ENCODE measurements at regions not wholly inside any gene's neighbourhood (a gene's known extent, or its start where the extent isn't known, plus 50 kb on each side); places are given as distances from the start of the nearest gene placed in this dataset.

DNA sequence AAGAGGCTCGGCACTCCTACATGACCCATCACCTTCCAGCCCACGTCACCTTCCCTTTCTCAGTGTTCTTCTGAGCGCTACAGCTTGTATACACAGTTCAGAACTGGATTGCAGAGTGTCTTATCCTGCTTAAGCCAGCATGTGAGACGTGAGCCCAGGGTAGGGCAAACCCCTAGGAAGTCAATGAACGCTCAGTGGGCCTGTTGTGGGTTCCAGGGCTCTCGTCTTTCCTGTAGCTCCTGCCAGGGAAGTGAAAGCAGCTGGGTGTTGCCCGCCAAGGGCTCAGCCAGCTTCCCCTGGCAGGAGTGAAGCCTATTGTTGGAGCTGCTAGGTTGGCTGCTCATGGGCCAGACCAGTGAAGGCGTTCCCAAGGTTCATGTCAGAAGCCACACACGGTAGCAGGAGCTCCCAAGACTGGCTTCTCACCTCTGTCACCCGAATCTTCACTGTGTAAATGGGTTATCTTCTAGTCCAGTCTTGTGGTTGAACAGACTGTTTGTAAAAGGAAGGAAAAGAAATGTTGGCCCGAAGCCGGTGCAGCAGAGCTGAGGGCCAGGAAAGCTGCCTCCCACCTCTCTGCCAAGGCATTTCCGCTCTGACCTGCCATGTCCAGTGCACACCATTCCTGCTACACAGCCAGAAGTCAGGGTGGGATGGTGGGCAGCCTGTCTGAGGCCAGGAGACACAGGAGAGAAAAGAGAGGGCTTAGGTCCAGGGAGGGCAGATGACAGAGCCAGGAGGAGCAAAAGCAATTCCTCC, 69.6 kb upstream of the RMDN2 start:
- Histone ChIP-seq H3K27me3 (ENCODE audit: insufficient read depth, low read length) (no peaks in the 10 kb centered on the region), H3K18ac (ENCODE audit: insufficient read length, low read depth, low read length) (no peak overlapping the region), H3K56ac (ENCODE audit: insufficient read length, low read depth, low read length) (no peak overlapping the region), H2BK20ac (ENCODE audit: low read depth, low read length, poor library complexity, severe bottlenecking) (no peak overlapping the region), H3K9ac (ENCODE audit: extremely low read depth, insufficient read length, low read length) (no peak overlapping the region), H3K14ac (ENCODE audit: insufficient read depth, low read length) (no peak overlapping the region), H3K79me2 (ENCODE audit: insufficient read depth, low read length) (no peaks in the 10 kb centered on the region), H4K8ac (replicated peaks; ENCODE audit: insufficient read length, low read depth, low read length) (no peak overlapping the region), H4K91ac (ENCODE audit: insufficient read length, low read depth, low read length) (no peak overlapping the region), H3K79me1 (ENCODE audit: insufficient read depth, low read depth, low read length, poor library complexity, severe bottlenecking) (no peaks in the 10 kb centered on the region), H3K4me1 (ENCODE audit: insufficient read depth, low read length) (no peaks in the 10 kb centered on the region), H3K23me2 (ENCODE audit: insufficient read length, low read depth, low read length, poor library complexity, severe bottlenecking) (no peaks in the 10 kb centered on the region), H2BK120ac (ENCODE audit: low read depth, low read length, poor library complexity, severe bottlenecking) (no peak overlapping the region), H3K23ac (ENCODE audit: insufficient read length, low read depth, low read length) (no peak overlapping the region), H2BK5ac (ENCODE audit: insufficient read length, low read length) (no peak overlapping the region), H2AFZ (ENCODE audit: low read length) (no peak overlapping the region), H2AK5ac (ENCODE audit: insufficient read length, low read length) (no peak overlapping the region), H4K20me1 (ENCODE audit: control insufficient read depth, insufficient read depth, insufficient read length) (no peaks in the 10 kb centered on the region), H3K27ac (ENCODE audit: insufficient read length, low read depth, low read length) (no peak overlapping the region), H3K9me3 (ENCODE audit: control insufficient read depth, low read depth, low read length) (no peaks in the 10 kb centered on the region), H2BK15ac (ENCODE audit: low read depth, low read length) (no peak overlapping the region), H3K4ac (ENCODE audit: low read depth, low read length) (no peak overlapping the region), H2BK12ac (ENCODE audit: insufficient read length, low read depth, low read length) (no peak overlapping the region), H4K5ac (ENCODE audit: insufficient read length, low read depth, low read length) (no peak overlapping the region), H3T11ph (ENCODE audit: low read length) (no peak overlapping the region), H3K4me2 (ENCODE audit: insufficient read depth, insufficient read length, low read length) (no peak overlapping the region)
- H3K4me1 Mint-ChIP-seq, result peaks cover 7% of the 10 kb centered on the region in 2 experiments
- peaks cover 5 to 9% of the 10 kb centered on the region in 2 experiments; a peak in 4 of 5 replicates for H3K9me3 Mint-ChIP-seq
- H3K4me3 Mint-ChIP-seq, result no peak overlapping the region
- H3K36me3 Mint-ChIP-seq (ENCODE audit: insufficient read depth in 1 of 3, low read depth in 3 of 3), result peaks cover 0 to 7% (median 0%) of the 10 kb centered on the region in 3 experiments; a peak in 2 of 7 replicates
- no CpG with 5 or more reads among the region's 13 CpGs for WGBS (ENCODE audit: extremely low coverage, insufficient read length, low lambda C conversion rate)
- TF ChIP-seq, protein P1, sequence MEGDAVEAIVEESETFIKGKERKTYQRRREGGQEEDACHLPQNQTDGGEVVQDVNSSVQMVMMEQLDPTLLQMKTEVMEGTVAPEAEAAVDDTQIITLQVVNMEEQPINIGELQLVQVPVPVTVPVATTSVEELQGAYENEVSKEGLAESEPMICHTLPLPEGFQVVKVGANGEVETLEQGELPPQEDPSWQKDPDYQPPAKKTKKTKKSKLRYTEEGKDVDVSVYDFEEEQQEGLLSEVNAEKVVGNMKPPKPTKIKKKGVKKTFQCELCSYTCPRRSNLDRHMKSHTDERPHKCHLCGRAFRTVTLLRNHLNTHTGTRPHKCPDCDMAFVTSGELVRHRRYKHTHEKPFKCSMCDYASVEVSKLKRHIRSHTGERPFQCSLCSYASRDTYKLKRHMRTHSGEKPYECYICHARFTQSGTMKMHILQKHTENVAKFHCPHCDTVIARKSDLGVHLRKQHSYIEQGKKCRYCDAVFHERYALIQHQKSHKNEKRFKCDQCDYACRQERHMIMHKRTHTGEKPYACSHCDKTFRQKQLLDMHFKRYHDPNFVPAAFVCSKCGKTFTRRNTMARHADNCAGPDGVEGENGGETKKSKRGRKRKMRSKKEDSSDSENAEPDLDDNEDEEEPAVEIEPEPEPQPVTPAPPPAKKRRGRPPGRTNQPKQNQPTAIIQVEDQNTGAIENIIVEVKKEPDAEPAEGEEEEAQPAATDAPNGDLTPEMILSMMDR (conservative IDR thresholded peaks at IDR 0.05), result no peak
- DNase-seq, result no peak
- H3K27me3 Mint-ChIP-seq (ENCODE audit: low read depth), result no peaks in the 10 kb centered on the region; the same call in 1 of the 2 replicates
- no peak overlapping the region; a peak in 2 of 7 replicates for H3K27ac Mint-ChIP-seq
